HEK293T (cell line): ENCODE measurements at regions not wholly inside any gene's neighbourhood (a gene's known extent, or its start where the extent isn't known, plus 50 kb on each side); places are given as distances from the start of the nearest gene placed in this dataset.
A peak's percentile ranks its signal among the peaks of the same experiment; 100 is the strongest.

ENCODE experiments used
- CTCF ChIA-PET: fragments of 350-600 bp; formaldehyde crosslinking; extraction: SDS; loops from one replicate; lab custom pipeline; 2021; ENCODE audit warnings: antibody characterized with exemption, inconsistent platforms; lab: Yijun Ruan, JAX
- POLR2A ChIA-PET: fragments of 350-600 bp; formaldehyde crosslinking; extraction: SDS; loops from one replicate; lab custom pipeline; 2020; ENCODE audit warnings: antibody characterized with exemption, inconsistent platforms; lab: Yijun Ruan, JAX
- DNase-seq: peaks from one replicate; pipeline ENCODE4 v3.0.0; 2012; ENCODE audit warnings: mixed read lengths; ENCODE audit errors: extremely low spot score
- ARNT ChIP-seq: fragments of 450-650 bp; IDR thresholded peaks from 2 replicates; pipeline ENCODE4 v1.6.1; 2017; ENCODE audit warnings: mild to moderate bottlenecking
- BHLHE40 ChIP-seq: fragments of 450-650 bp; IDR thresholded peaks from 2 replicates; pipeline ENCODE4 v1.6.1; 2016; ENCODE audit warnings: mild to moderate bottlenecking, moderate library complexity, borderline replicate concordance
- CTBP1 ChIP-seq: fragments of 450-650 bp; IDR thresholded peaks from 2 replicates; pipeline ENCODE4 v1.6.1; 2016; ENCODE audit warnings: borderline replicate concordance
- ELF4 ChIP-seq: fragments of 450-650 bp; IDR thresholded peaks from 2 replicates; pipeline ENCODE4 v1.6.1; 2017; ENCODE audit warnings: antibody characterized with exemption
- FOXA1 ChIP-seq: fragments of 450-650 bp; IDR thresholded peaks from 2 replicates; pipeline ENCODE4 v1.6.1; 2016; ENCODE audit warnings: mild to moderate bottlenecking
- FOXK2 ChIP-seq: fragments of 450-650 bp; IDR thresholded peaks from 2 replicates; pipeline ENCODE4 v1.6.1; 2016; ENCODE audit warnings: mild to moderate bottlenecking
- FOXM1 ChIP-seq: fragments of 450-650 bp; IDR thresholded peaks from 2 replicates; pipeline ENCODE4 v1.6.1; 2017; ENCODE audit warnings: mild to moderate bottlenecking, borderline replicate concordance
- HDGF ChIP-seq: fragments of 450-650 bp; IDR thresholded peaks from 2 replicates; pipeline ENCODE4 v1.6.1; 2017; ENCODE audit warnings: antibody characterized with exemption, borderline replicate concordance
- L3MBTL2 ChIP-seq: fragments of 450-650 bp; conservative IDR thresholded peaks from 2 replicates; pipeline ENCODE4 v1.6.1; 2016; ENCODE audit warnings: mild to moderate bottlenecking
- LEF1 ChIP-seq: fragments of 450-650 bp; IDR thresholded peaks from 2 replicates; pipeline ENCODE4 v1.6.1; 2017; ENCODE audit warnings: mild to moderate bottlenecking, borderline replicate concordance
- NFRKB ChIP-seq: fragments of 450-650 bp; IDR thresholded peaks from 2 replicates; pipeline ENCODE4 v1.6.1; 2016; ENCODE audit warnings: mild to moderate bottlenecking, moderate library complexity
- PKNOX1 ChIP-seq: fragments of 450-650 bp; IDR thresholded peaks from 2 replicates; pipeline ENCODE4 v1.6.1; 2016
- SP1 ChIP-seq: fragments of 450-650 bp; IDR thresholded peaks from 2 replicates; pipeline ENCODE4 v1.6.1; 2017
- SUZ12 ChIP-seq: fragments of 450-650 bp; IDR thresholded peaks from 2 replicates; pipeline ENCODE4 v1.6.1; 2016; ENCODE audit warnings: mild to moderate bottlenecking
- TARDBP ChIP-seq: fragments of 450-650 bp; IDR thresholded peaks from 2 replicates; pipeline ENCODE4 v1.6.1; 2016
- ZNF384 ChIP-seq: fragments of 450-650 bp; IDR thresholded peaks from 2 replicates; pipeline ENCODE4 v1.6.1; 2016

GRCh38 chr15:29560896-29561295 is 261.4 kb downstream of the TJP1 start:
- DNase-seq: no peak
- no peak for TF ChIP-seq NFRKB
- TF ChIP-seq LEF1: no peak
- no peak for TF ChIP-seq PKNOX1
- no peak for TF ChIP-seq SP1
- TF ChIP-seq SUZ12: no peak
- TF ChIP-seq ZNF384: no peak
- TF ChIP-seq L3MBTL2: no peak
- no peak for TF ChIP-seq FOXA1
- no peak for TF ChIP-seq BHLHE40
- no peak for TF ChIP-seq FOXM1
- no peak for TF ChIP-seq FOXK2
- no peak for TF ChIP-seq TARDBP
- no peak for TF ChIP-seq CTBP1
- TF ChIP-seq ELF4: no peak
- TF ChIP-seq HDGF: no peak
- no peak for TF ChIP-seq ARNT
- ChIA-PET CTCF (no interaction called here), POLR2A (no interaction called here)

- CTCF ChIA-PET: no interaction called here
- no peak for DNase-seq
- POLR2A ChIA-PET: no interaction called here
- TF ChIP-seq L3MBTL2: no peak
- no peak for TF ChIP-seq ELF4
- TF ChIP-seq NFRKB: no peak
- no peak for TF ChIP-seq HDGF
- TF ChIP-seq BHLHE40: no peak
- TF ChIP-seq SUZ12: no peak
- no peak for TF ChIP-seq CTBP1
- TF ChIP-seq ZNF384: no peak
- no peak for TF ChIP-seq TARDBP
- no peak for TF ChIP-seq LEF1
- no peak for TF ChIP-seq FOXA1
Measured at GRCh38 chr15:29558261-29558660, 264.0 kb downstream of the TJP1 start.

- TF ChIP-seq TARDBP: no peak
- no peak for TF ChIP-seq BHLHE40
- TF ChIP-seq L3MBTL2: no peak
- TF ChIP-seq HDGF: no peak
- TF ChIP-seq ELF4: no peak
- TF ChIP-seq FOXM1: no peak
- ChIA-PET CTCF (no interaction called here), POLR2A (no interaction called here)
- no peak for DNase-seq
Measured at GRCh38 chr15:29557171-29557570, 265.1 kb downstream of the TJP1 start.

GRCh38 chr15:29556380-29556779 is 265.9 kb downstream of the TJP1 start:
- CTCF ChIA-PET: no interaction called here
- POLR2A ChIA-PET: no interaction called here

GRCh38 chr15:29554531-29554930 is 267.7 kb downstream of the TJP1 start:
- ChIA-PET POLR2A (no interaction called here), CTCF (no interaction called here)
- TF ChIP-seq ELF4: no peak
- no peak for TF ChIP-seq HDGF
- TF ChIP-seq TARDBP: no peak
- TF ChIP-seq FOXM1: no peak
- TF ChIP-seq PKNOX1: no peak
- TF ChIP-seq ARNT: no peak
- TF ChIP-seq NFRKB: no peak
- TF ChIP-seq L3MBTL2: no peak
- no peak for TF ChIP-seq ZNF384
- TF ChIP-seq BHLHE40: no peak
- no peak for TF ChIP-seq CTBP1
- no peak for TF ChIP-seq FOXA1
- no peak for DNase-seq

More at GRCh38 chr15:29556380-29556779, 265.9 kb downstream of the TJP1 start:
- TF ChIP-seq CTBP1 (no peak), LEF1 (no peak), TARDBP (no peak), PKNOX1 (no peak), ZNF384 (no peak), L3MBTL2 (no peak), SUZ12 (no peak), ARNT (no peak), ELF4 (no peak), HDGF (no peak), BHLHE40 (no peak), NFRKB (no peak), FOXA1 (no peak), FOXK2 (no peak), FOXM1 (no peak), SP1 (no peak)
- no peak for DNase-seq

GRCh38 chr15:29550834-29551465 is 271.3 kb downstream of the TJP1 start:
- peak; percentile 31; the same call in 1 of the 2 replicates for TF ChIP-seq PKNOX1
- no peak for TF ChIP-seq TARDBP
- ChIA-PET CTCF (no interaction called here), POLR2A (no interaction called here)
- DNase-seq: peak; percentile 27
